HG03064 (cell line): ENCODE measurements at regions not wholly inside any gene's neighbourhood (a gene's known extent, or its start where the extent isn't known, plus 50 kb on each side); places are given as distances from the start of the nearest gene placed in this dataset.

Experiments
- ATAC-seq: cut with Tn5 transposase; IDR thresholded peaks from one replicate; pipeline ENCODE4 v1.9.1; 2021; ENCODE audit warnings: low read depth; ENCODE audit not compliant: unreplicated experiment

DNA sequence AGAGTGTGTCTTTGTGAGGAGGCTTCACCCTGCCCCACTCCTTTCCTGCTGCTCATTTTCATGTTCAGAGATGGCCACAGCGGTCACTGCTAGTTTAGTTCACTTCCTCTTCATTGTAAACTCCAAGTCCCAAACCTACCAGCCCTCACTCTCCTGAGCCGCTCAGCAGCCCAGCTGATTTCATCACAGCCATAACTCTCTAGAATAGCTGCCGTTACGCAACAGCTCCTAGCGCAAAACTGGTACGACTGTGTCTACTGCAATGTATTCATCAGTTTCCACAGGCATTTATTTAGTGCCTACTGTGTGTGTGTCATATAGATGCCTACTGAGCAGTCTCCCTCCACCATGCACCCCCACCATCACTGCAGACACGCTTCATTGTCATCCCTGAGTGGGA, 233.5 kb upstream of the RPL38 start:
- no peak for ATAC-seq

DNA sequence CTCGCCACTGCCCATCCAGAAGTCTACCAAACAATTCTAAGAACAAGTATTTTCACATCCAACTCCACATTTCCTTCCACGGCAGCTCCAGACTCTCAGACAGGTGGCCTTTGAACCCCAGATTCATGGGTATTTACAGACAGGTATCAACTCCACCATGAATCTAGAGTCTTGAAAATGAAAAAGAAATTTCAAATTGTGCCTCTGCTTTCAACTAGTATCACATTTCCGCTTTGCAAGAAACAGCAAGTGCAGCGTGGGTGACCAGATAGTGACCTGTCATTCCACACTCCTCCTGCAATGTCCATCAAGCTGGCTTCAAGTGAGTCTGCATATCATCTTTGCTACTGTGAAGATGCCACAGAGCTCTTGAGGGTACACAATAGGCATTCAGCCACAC, 232.4 kb upstream of the RPL38 start:
- no peak for ATAC-seq

DNA sequence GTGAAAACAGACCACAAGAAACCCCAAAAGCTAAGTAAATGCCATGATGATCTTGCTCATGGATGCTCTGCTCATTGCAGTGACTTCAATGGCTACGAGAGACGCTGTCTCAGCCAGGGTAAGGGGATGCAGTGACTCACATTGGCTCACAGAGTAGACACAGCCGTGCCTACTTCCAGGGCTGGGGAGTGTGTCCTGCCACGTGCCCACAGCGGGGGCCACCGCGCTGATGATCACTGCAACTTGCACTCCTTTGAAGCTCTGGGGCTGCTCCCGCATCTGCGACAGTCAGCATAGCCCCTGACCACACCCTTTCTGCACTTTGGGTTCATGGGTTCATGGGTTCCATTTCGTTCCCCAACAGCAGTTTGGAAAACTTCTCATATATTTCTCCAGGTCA, 231.4 kb upstream of the RPL38 start:
- no peak for ATAC-seq

DNA sequence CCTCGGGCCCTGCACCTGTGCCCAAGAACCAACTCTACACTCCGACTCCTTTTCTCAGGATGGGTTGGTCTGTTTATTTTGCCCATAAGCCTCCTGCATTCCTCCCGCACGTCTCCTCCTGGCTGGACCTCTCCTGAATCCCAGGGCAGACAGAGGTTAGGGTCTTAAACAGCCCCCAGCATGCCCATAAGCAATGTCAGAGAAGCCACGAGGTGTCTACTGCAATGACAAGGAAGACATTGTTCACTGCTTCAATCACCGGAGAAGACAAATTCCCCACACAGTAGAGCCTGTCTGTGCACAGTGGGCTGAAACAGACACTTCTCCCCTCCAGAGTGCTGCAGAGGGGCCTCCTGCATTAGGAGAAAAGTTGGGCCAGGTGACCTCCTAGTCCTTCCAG, 230.6 kb upstream of the RPL38 start:
- no peak for ATAC-seq

DNA sequence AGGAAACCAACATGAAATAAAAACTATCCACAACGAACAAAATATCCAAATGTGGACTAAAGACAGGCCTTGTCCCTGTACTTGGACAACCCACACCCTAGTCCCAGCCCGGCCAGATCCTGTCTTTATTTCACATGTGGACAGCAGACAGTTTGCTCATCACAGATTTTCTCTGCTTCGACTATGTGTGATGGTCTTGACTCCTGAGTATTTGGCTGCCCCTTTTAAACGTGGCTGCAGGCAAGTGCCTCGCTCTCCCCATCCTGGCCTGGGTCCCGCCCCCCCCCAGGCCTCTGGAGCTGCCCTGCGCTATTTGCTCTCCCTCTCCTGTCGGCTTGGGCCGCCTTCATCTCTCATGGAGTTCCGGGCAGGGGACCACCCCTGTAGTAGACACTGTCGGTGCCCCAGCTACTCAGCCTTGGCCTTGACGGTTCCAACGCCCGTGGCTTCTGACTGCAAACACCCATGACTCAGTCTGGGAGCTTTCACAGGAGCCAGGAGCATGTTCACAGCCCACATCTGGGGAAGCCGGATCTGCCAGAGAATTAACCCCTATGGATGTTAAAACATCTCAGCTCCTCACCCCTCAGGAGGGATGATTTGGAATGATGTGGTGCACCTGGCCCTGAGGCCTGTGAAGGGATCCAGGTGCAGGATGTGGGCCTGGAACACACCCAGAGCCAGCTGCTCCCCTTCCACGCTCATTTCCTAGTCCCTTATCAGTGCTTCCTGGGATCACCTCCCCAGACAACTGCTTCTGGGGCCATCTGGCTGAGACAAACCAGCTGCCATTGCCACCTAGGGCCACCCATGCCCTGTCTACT, 229.7 kb upstream of the RPL38 start:
- ATAC-seq, result no peak

DNA sequence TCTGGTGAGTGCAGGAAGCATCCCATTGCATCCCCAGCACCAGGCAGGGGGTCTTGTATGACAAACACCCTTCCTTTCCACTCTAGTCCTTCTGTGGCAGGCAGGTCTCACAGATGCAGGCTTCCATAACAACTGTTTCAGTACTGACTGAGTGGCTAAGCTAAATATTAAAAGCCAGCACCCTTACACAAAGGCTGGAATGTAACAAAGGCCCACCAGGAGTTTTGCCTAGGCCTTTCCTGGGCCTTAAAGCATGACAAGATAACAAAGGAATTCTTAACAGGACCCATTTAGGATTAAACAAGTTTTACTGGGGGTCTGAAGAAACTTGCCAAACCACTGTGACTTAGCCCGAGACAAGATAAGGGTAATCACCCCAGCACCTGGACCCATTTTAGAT, 228.9 kb upstream of the RPL38 start:
- no peak for ATAC-seq

DNA sequence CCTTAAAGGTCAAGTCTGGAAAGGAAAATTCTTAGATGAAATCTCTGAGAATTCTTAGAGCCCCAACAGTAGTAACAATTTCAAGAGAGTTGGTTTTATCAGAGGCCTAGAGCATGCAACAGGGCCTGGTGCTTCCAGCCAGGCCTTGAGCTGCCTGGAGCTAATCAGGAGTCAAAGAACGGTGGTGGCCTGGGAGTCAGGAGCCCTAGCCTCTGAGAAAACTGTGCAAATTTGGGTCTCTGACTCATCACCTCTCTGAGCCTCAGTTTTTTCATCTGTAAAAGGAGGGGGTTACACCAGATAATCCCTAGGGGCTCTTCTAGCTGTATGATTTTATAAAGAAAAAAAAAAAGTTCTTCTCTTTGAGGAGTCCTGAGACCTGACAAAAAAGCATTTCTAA, 227.3 kb upstream of the RPL38 start:
- ATAC-seq, result no peak

DNA sequence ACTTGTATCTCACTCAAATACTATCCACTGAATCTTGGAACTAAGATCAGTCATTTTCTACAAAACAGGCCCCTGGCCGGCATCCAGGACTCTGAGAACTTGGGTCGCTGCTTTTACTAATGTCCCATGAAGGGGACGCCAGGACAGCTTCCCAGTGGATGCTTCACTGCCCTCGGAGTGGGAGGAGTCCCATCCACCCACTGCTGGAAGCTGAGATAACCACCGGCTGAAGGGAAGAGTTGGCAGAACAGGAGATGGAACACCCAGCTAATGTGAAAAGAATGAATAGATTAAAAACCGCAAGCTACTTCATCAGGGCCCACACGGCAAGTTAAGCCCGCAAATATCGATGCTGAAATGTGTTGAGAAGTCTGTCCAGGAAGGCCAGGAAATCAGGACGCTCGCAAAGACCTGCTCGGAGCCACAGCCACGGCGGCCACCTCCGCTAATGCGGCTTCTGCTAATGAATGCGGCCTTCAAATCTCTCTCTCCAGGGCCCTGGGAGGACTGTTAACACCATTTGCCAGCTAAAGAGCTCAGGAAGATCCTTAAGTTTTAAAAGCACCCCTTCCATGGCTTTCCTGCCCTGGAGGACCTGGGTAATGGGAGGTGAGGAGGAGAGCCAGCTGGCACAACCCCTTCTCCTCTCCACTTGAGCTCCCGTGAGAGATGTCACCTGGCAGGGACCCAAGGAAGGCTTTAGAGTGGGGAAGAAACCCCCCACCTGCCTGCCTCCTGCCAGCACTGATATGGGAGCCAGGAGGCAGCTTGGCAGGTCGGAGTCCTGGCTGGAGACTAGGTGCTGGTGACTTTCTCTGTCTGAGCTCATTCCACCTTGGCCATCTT, 226.6 kb upstream of the RPL38 start:
- no peak for ATAC-seq

DNA sequence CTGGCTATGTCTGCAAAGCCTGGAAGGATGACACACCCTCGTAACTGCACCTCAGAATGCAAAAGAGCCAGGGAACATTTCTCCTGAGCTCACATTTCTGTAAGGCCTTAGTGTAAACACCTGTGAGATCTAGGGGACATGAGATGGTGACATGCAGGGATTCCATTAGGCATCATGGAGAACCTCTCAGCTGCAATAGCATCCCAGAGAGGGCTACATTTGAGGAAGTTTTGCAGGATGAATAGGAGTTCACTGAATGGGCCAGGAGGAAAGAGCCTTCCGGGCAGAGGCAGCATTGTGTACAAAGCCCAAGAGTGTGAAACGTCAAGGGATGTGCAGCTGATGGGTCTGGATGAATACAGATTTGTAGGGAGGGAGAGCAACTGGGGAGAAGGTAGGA, 223.0 kb upstream of the RPL38 start:
- no peak for ATAC-seq

DNA sequence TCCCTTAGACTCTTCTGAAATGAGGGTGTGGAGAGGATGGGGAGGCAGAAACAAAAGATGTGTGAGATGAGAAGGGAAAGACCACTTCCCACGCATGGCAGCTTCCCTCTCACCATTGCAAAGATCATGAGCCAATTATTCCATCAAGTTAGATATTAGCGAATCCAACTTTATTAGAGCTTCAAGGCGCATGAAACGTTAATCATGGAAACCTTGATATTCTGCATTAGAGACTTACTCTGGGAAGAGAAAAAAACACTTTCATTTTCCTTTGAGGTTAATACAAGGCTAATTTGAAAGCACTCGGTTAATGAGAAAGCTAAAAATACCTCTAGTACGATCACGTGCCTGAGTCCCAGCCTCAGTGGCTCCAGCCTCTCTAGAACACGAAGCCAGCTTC, 220.6 kb upstream of the RPL38 start:
- ATAC-seq, result no peak

DNA sequence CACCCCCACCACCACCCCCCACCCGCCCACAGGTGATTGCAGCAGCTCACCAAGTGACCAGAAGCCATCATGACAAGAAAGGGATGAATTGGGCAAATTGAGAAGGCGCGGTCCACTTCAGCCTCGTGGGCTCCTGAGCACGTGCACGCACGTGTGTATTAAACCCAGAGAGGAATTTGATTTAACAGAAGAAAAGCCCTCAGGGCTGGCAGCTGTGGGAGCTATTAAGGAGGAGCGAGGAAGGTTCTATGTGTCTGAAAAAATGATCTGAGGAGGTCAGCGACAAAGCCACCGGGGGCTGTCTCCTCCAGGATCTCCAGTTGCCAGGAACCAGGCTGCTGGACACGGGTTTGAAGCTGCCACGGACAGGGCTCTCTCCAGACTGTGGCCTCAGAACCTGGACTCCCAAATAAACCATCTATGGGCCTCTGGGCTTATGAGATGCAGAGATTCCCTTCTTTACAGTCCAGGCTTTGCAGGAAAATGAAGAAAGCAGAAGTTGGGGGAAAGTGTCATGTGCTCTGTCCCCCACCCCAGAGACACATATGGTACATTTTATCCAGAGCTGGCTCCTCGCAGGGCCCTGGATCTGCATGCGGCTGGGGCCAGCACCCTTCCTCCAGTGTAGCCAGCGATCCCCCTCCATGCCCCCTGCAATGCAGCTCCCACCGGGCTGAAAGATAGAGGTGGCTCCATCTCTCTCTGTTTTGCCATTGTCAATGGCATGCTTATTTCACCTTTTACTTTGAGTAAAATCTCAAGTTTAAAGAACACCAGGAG, 219.7 kb upstream of the RPL38 start:
- ATAC-seq, result no peak

DNA sequence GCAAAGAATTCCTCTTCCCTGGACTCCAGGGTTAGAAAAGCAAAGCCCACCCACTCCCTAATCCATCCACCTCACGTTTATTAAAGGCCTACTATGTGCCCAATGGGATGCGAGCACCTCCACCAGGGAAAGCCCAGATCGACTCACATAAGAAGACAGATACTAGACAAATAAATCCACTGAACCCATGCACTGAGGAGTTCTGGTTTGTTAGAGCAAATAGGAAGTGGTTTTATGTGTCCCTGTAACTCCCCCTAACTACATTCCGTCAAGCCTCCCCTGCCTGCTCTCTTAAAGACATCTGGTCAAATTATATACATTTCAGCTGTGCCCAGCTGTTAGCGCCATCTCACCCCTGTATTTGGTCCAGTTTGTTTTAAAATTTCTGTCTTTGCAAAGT, 218.5 kb upstream of the RPL38 start:
- no peak for ATAC-seq

DNA sequence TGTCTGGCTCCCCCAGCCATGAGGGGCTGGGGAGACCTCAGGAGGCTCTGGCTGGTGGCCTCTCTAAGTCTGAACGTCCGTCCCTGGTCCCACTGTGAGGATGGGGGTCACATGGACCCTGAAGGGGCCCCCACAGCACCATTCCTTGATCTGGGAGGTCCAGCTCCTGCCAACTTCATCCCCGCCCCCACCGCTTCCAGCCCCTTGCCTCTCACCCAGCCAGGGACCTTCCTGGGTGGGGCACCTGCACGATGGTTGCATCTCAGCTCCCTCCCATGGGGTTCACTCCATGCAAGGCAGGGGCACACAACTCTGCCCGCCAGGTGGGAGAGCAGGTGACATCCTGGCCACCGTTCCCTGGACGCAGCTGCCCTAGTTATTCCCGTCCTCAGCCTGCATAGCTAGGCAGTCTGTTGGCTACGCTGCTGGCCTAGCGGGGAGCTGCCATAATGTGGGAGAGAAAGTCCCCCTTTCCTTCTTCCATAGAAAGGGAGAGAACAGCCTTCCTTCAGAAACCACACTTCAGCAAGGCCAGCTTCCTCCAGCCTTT, 217.9 kb upstream of the RPL38 start:
- ATAC-seq, result no peak

DNA sequence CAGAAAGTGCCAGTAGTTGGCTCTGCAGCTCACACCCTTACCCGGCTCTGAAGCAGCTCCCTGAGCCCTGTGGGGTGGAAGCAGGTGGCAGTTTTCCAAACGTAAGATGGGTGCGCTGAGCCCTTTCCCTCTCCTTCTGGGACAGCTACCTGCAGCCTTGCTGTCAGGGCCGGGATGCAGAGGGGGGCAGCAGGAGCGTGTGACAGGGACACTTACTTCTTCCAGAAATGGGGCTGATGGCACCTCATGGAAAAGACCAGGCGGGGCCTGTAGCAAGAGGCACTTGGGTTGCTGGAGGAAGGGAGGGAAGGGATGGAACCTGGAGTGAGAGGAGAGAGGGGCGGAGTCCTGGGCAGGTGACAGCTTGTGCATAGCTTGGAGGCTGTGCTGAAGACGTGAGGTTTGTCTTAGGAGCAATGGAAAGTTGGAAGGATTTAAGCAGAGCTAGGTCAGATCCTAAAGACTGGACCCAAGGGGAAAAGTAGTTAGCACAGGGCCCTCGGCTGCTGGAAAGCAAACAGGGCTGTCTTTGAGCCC, 216.8 kb upstream of the RPL38 start:
- ATAC-seq, result no peak

DNA sequence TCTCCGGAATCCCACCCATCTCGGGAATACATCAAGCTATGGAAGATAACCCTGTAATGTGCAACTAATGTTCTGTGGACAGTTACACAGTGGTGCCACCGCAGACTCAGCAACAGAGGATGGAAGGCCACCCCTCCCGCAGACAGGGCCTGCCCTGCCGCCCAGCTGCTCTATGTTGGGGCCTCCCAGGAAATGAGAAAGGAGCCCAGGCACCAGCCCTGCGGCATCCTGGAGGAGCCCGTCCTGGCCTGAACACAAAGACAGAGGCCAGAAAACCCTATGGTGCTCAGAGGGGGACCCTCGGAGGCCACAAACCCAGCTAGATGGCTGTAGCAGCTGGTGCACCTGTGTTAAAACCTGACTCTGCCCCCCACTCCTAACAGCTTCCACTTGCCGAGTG, 216.1 kb upstream of the RPL38 start:
- no peak for ATAC-seq

DNA sequence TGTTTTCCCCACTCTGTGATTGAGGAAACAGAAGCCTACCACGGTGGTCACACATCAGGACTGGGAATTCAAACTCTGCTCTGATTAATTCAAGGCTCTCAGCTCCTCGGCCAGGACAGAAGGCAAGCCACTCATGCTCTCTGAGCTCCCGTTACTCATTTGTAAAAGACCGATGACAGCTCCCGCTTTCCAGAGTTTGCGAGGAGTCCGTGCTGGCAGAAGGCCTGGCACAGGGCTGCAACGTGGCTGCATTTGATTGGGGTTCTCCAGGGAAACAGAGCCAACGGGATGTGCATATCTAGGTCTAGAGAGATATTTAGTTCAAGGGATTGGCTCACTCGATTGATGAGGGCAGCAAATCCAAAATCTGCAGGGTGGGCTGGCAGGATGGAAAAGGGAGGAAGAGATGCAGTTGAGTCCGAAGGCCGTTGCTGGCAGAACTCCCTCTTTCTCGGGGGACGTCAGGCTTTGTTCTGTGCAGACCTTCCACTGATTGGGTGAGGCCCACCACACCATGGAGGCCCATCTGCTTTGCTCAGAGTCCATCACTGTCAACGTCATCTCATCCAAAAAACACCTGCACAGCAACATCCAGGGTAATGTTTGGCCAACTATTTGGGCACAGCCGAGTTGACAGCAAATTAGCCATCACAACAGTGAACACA, 215.5 kb upstream of the RPL38 start:
- no peak for ATAC-seq

DNA sequence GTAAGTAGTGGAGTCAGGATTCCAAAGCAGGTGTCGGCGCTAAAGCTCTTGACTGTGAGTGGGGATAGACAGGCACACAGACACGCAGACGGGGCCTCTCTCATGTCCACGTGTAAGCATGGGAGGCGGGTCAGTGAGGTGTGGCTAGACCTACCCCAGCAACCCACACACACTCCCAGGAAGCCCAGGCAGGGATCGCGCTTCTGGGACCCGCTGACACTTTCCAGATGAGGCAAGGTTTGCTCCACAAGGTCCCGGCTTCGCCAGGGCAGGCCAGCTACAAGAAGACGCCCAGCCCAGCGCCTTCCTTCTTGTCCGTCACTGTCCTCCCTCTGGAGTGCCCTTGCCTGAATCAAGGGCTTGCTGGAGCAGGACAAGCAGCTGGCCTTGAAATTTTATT, 213.8 kb upstream of the RPL38 start:
- ATAC-seq, result no peak

DNA sequence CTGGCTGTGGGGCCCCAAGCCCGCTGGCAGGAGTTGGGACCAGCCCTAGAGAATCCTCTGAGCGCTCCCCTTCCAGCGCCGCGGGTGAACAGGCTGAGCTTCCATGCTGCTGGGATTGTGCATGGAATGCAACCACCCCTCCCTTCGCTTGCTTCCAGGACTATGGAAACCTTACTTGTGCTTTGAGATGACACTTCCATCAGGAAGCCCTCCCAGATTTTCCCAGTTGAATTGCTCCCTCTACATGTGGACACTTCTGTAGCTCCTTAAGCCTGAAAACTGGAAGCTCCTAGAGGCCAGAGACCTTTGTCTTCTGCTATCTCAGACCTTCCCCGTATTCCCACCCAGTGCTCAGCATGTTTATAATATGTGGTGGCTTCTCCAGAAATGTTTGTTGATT, 213.2 kb upstream of the RPL38 start:
- ATAC-seq, result no peak

DNA sequence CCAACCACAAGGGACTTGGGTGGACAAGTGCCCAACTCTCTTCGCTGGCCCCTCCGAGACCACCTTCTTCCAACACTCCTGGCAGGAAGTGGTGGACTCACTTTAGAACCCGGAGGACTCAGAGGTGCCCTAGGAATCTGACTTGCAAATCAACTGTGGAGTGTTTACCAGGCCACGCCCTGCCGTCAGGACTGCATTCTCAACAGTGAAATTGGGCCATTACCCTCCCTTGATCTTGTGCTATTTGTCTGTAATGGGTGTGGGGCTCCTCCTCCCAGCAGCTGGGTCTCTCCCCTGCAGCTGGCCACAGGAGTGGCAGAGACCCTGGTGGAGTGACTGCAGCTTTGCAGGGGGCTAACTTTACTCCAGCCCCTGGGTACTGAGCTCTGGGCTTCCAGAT, 212.2 kb upstream of the RPL38 start:
- no peak for ATAC-seq

DNA sequence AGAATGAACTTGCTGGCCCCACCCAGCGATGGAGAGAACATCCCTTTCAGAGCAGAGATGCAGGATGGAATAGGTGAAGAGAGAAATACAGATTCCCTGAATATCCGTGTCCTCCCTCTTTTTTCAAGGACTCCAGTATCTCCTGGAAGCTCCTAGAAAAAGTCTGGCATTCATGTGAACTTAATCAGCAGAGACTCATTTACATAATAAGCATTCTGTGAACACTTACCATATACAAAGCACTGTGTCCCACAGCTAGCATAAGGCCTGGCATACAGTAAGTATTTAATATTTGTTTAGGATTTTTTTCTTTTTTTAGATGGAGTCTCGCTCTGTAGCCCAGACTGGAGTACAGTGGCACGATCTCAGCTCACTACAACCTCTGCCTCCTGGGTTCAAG, 208.5 kb upstream of the RPL38 start:
- no peak for ATAC-seq
